ENCODE measurements at regions not wholly inside any gene's neighbourhood (a gene's known extent, or its start where the extent isn't known, plus 50 kb on each side); places are given as distances from the start of the nearest gene placed in this dataset.

DNA sequence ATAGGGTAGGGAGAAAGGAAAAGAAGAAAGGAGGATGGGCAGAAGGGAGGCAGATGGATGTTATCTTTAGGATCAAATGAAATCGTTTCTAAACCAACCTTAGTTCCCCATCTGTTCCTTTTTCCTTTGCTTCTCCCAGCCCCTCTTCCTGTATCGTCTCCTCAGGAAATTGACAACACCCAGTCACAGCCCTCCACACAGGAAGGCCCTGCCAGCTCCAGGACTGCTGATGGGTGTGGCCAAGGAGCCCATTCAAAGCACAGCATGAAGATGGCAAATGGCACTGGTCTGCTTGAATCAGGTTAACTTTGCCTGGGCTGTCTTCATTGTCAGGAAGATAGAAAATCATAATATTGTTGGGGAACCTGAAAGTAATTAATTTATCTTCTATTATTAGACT is 164.8 kb downstream of the C11orf87 start:
- no peaks in the 10 kb centered on the region for H3K36me3 ChIP-seq (ENCODE audit: insufficient read depth)
- no peaks in the 10 kb centered on the region for H3K27me3 ChIP-seq (ENCODE audit: insufficient read depth)
- no peak for TF ChIP-seq JUNB (IDR thresholded peaks at IDR 0.05; ENCODE audit: unreplicated experiment)
- no peak overlapping the region for H3K4me3 ChIP-seq
- H3K36me3 Mint-ChIP-seq (ENCODE audit: low read depth): no peaks in the 10 kb centered on the region
- H3F3A ChIP-seq (replicated peaks; ENCODE audit: low read depth): no peaks in the 10 kb centered on the region
- peaks cover 18% of the 10 kb centered on the region for H3K4me1 Mint-ChIP-seq
- H3K4me1 ChIP-seq (ENCODE audit: insufficient read depth): 0 out of 2 replicates have a peak, but pooled peaks cover 5% of the 10 kb centered on the region
- DNase-seq (ENCODE audit: low spot score) (peak; percentile 23), ATAC-seq (no peak; the same call in 2 of the 3 replicates)
- H3K9me2 ChIP-seq (ENCODE audit: insufficient read depth): peaks cover 11% of the 10 kb centered on the region
- no peaks in the 10 kb centered on the region for H3K9me3 Mint-ChIP-seq
- H3K4me2 ChIP-seq: no peak overlapping the region
- no peaks in the 10 kb centered on the region for H4K20me1 ChIP-seq (replicated peaks; ENCODE audit: insufficient read depth)
- no peaks in the 10 kb centered on the region for H3K27me3 Mint-ChIP-seq (ENCODE audit: insufficient read depth, low read depth, poor library complexity)
- H2AFZ ChIP-seq: no peak overlapping the region
- no peak overlapping the region for H3K27ac ChIP-seq (ENCODE audit: low read depth)
- no peak overlapping the region for H3K4me3 Mint-ChIP-seq
- H3K79me2 ChIP-seq (replicated peaks; ENCODE audit: insufficient read depth): no peaks in the 10 kb centered on the region
- H3K27ac Mint-ChIP-seq: no peak overlapping the region

GRCh38 chr11:109590782-109591181 is 168.8 kb downstream of the C11orf87 start:
- ATAC-seq (no peak), DNase-seq (ENCODE audit: low spot score) (no peak)
- H3K4me3 ChIP-seq: no peak overlapping the region
- no peak overlapping the region for H3K27ac ChIP-seq (ENCODE audit: low read depth)
- Mint-ChIP-seq H3K27me3 (ENCODE audit: insufficient read depth, low read depth, poor library complexity) (no peaks in the 10 kb centered on the region), H3K36me3 (ENCODE audit: low read depth) (no peaks in the 10 kb centered on the region), H3K27ac (no peak overlapping the region), H3K4me3 (no peak overlapping the region), H3K9me3 (no peaks in the 10 kb centered on the region), H3K4me1 (peaks cover 13% of the 10 kb centered on the region)
- H3K9me2 ChIP-seq (ENCODE audit: insufficient read depth): peaks cover 11% of the 10 kb centered on the region
- H3K4me1 ChIP-seq (ENCODE audit: insufficient read depth): 0 out of 2 replicates have a peak, but pooled peaks cover 5% of the 10 kb centered on the region
- no peaks in the 10 kb centered on the region for H3K36me3 ChIP-seq (ENCODE audit: insufficient read depth)
- H3K79me2 ChIP-seq (replicated peaks; ENCODE audit: insufficient read depth): no peaks in the 10 kb centered on the region
- no peak overlapping the region for H3K4me2 ChIP-seq
- H2AFZ ChIP-seq: no peak overlapping the region
- H4K20me1 ChIP-seq (replicated peaks; ENCODE audit: insufficient read depth): no peaks in the 10 kb centered on the region
- H3F3A ChIP-seq (replicated peaks; ENCODE audit: low read depth): no peaks in the 10 kb centered on the region
- no peaks in the 10 kb centered on the region for H3K27me3 ChIP-seq (ENCODE audit: insufficient read depth)
- TF ChIP-seq, protein P1, sequence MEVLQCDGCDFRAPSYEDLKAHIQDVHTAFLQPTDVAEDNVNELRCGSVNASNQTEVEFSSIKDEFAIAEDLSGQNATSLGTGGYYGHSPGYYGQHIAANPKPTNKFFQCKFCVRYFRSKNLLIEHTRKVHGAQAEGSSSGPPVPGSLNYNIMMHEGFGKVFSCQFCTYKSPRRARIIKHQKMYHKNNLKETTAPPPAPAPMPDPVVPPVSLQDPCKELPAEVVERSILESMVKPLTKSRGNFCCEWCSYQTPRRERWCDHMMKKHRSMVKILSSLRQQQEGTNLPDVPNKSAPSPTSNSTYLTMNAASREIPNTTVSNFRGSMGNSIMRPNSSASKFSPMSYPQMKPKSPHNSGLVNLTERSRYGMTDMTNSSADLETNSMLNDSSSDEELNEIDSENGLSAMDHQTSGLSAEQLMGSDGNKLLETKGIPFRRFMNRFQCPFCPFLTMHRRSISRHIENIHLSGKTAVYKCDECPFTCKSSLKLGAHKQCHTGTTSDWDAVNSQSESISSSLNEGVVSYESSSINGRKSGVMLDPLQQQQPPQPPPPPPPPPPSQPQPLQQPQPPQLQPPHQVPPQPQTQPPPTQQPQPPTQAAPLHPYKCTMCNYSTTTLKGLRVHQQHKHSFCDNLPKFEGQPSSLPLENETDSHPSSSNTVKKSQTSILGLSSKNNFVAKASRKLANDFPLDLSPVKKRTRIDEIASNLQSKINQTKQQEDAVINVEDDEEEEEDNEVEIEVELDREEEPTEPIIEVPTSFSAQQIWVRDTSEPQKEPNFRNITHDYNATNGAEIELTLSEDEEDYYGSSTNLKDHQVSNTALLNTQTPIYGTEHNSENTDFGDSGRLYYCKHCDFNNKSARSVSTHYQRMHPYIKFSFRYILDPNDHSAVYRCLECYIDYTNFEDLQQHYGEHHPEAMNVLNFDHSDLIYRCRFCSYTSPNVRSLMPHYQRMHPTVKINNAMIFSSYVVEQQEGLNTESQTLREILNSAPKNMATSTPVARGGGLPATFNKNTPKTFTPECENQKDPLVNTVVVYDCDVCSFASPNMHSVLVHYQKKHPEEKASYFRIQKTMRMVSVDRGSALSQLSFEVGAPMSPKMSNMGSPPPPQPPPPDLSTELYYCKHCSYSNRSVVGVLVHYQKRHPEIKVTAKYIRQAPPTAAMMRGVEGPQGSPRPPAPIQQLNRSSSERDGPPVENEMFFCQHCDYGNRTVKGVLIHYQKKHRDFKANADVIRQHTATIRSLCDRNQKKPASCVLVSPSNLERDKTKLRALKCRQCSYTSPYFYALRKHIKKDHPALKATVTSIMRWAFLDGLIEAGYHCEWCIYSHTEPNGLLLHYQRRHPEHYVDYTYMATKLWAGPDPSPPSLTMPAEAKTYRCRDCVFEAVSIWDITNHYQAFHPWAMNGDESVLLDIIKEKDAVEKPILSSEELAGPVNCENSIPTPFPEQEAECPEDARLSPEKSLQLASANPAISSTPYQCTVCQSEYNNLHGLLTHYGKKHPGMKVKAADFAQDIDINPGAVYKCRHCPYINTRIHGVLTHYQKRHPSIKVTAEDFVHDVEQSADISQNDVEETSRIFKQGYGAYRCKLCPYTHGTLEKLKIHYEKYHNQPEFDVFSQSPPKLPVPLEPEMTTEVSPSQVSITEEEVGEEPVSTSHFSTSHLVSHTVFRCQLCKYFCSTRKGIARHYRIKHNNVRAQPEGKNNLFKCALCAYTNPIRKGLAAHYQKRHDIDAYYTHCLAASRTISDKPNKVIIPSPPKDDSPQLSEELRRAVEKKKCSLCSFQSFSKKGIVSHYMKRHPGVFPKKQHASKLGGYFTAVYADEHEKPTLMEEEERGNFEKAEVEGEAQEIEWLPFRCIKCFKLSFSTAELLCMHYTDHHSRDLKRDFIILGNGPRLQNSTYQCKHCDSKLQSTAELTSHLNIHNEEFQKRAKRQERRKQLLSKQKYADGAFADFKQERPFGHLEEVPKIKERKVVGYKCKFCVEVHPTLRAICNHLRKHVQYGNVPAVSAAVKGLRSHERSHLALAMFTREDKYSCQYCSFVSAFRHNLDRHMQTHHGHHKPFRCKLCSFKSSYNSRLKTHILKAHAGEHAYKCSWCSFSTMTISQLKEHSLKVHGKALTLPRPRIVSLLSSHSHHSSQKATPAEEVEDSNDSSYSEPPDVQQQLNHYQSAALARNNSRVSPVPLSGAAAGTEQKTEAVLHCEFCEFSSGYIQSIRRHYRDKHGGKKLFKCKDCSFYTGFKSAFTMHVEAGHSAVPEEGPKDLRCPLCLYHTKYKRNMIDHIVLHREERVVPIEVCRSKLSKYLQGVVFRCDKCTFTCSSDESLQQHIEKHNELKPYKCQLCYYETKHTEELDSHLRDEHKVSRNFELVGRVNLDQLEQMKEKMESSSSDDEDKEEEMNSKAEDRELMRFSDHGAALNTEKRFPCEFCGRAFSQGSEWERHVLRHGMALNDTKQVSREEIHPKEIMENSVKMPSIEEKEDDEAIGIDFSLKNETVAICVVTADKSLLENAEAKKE (CRISPR knock-in tag; IDR thresholded peaks at IDR 0.05): no peak
- TF ChIP-seq NANOG (IDR thresholded peaks at IDR 0.05; ENCODE audit: borderline replicate concordance): no peak
- no peak for TF ChIP-seq ZNF331 (CRISPR knock-in tag; IDR thresholded peaks at IDR 0.05; ENCODE audit: low read depth)
- TF ChIP-seq, protein P2, sequence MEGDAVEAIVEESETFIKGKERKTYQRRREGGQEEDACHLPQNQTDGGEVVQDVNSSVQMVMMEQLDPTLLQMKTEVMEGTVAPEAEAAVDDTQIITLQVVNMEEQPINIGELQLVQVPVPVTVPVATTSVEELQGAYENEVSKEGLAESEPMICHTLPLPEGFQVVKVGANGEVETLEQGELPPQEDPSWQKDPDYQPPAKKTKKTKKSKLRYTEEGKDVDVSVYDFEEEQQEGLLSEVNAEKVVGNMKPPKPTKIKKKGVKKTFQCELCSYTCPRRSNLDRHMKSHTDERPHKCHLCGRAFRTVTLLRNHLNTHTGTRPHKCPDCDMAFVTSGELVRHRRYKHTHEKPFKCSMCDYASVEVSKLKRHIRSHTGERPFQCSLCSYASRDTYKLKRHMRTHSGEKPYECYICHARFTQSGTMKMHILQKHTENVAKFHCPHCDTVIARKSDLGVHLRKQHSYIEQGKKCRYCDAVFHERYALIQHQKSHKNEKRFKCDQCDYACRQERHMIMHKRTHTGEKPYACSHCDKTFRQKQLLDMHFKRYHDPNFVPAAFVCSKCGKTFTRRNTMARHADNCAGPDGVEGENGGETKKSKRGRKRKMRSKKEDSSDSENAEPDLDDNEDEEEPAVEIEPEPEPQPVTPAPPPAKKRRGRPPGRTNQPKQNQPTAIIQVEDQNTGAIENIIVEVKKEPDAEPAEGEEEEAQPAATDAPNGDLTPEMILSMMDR (conservative IDR thresholded peaks at IDR 0.05; ENCODE audit: low read depth in 2 of 2): no peak
- TF ChIP-seq POLR2AphosphoS5 (IDR thresholded peaks at IDR 0.05; ENCODE audit: low read depth): no peak
- no peak for TF ChIP-seq REST (IDR thresholded peaks at IDR 0.05; ENCODE audit: unreplicated experiment)
- TF ChIP-seq CREB1 (CRISPR knock-in tag; IDR thresholded peaks at IDR 0.05; ENCODE audit: low read depth): no peak
- TF ChIP-seq, protein P3, sequence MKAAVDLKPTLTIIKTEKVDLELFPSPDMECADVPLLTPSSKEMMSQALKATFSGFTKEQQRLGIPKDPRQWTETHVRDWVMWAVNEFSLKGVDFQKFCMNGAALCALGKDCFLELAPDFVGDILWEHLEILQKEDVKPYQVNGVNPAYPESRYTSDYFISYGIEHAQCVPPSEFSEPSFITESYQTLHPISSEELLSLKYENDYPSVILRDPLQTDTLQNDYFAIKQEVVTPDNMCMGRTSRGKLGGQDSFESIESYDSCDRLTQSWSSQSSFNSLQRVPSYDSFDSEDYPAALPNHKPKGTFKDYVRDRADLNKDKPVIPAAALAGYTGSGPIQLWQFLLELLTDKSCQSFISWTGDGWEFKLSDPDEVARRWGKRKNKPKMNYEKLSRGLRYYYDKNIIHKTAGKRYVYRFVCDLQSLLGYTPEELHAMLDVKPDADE (IDR thresholded peaks at IDR 0.05): no peak
- no peak for TF ChIP-seq JUNB (IDR thresholded peaks at IDR 0.05; ENCODE audit: unreplicated experiment)
- TF ChIP-seq ZNF114 (CRISPR knock-in tag; IDR thresholded peaks at IDR 0.05): no peak
